GM03348 (cell line): ENCODE measurements at regions not wholly inside any gene's neighbourhood (a gene's known extent, or its start where the extent isn't known, plus 50 kb on each side); places are given as distances from the start of the nearest gene placed in this dataset.

Source experiments
- DNase-seq: peaks from one replicate; pipeline ENCODE4 v3.0.0; 2012; ENCODE audit warnings: low spot score

- no peak for DNase-seq
Observed at GRCh38 chr16:9523994-9524393, 432.6 kb downstream of the HAPSTR1 start.

GRCh38 chr16:9525037-9525436 is 433.6 kb downstream of the HAPSTR1 start:
- no peak for DNase-seq

GRCh38 chr16:9526791-9527190 is 435.3 kb downstream of the HAPSTR1 start:
- DNase-seq, result no peak

- no peak for DNase-seq
Observed at GRCh38 chr16:9527976-9528375, 436.5 kb downstream of the HAPSTR1 start.

GRCh38 chr16:9528511-9529079 is 437.2 kb downstream of the HAPSTR1 start:
- no peak for DNase-seq

GRCh38 chr16:9533042-9533441 is 441.6 kb downstream of the HAPSTR1 start:
- no peak for DNase-seq

GRCh38 chr16:9534759-9535158 is 443.3 kb downstream of the HAPSTR1 start:
- DNase-seq, result no peak

- DNase-seq, result no peak
Observed at GRCh38 chr16:9536905-9537304, 445.5 kb downstream of the HAPSTR1 start.

- DNase-seq, result no peak
Observed at GRCh38 chr16:9539346-9539745, 447.9 kb downstream of the HAPSTR1 start.

GRCh38 chr16:9541723-9542122 is 450.3 kb downstream of the HAPSTR1 start:
- DNase-seq, result no peak

GRCh38 chr16:9542165-9542755 is 450.8 kb downstream of the HAPSTR1 start:
- no peak for DNase-seq

- no peak for DNase-seq
Observed at GRCh38 chr16:9545522-9546437, 454.3 kb downstream of the HAPSTR1 start.

GRCh38 chr16:9546438-9546786 is 455.0 kb downstream of the HAPSTR1 start:
- DNase-seq, result no peak

- DNase-seq, result no peak
Observed at GRCh38 chr16:9549487-9549886, 458.0 kb downstream of the HAPSTR1 start.

GRCh38 chr16:9555051-9555450 is 463.6 kb downstream of the HAPSTR1 start:
- no peak for DNase-seq

- DNase-seq, result no peak
Observed at GRCh38 chr16:9556949-9557665, 465.7 kb downstream of the HAPSTR1 start.

GRCh38 chr16:9557713-9558112 is 466.3 kb downstream of the HAPSTR1 start:
- no peak for DNase-seq

- no peak for DNase-seq
Observed at GRCh38 chr16:9566099-9566498, 474.7 kb downstream of the HAPSTR1 start.

GRCh38 chr16:9567666-9568065 is 476.2 kb downstream of the HAPSTR1 start:
- DNase-seq, result no peak

- no peak for DNase-seq
Observed at GRCh38 chr16:9568261-9568660, 476.8 kb downstream of the HAPSTR1 start.

- DNase-seq, result no peak
Observed at GRCh38 chr16:9570521-9570920, 479.1 kb downstream of the HAPSTR1 start.

- no peak for DNase-seq
Observed at GRCh38 chr16:9578459-9578858, 487.0 kb downstream of the HAPSTR1 start.

GRCh38 chr16:9580025-9580424 is 488.6 kb downstream of the HAPSTR1 start:
- DNase-seq, result no peak
